NOMO-1 (cell line): ENCODE measurements at regions not wholly inside any gene's neighbourhood (a gene's known extent, or its start where the extent isn't known, plus 50 kb on each side); places are given as distances from the start of the nearest gene placed in this dataset.
"Not testable (repeated sequence)": the region's sequence is repeated elsewhere in the genome, so short reads cannot be mapped to it uniquely, and the experiment has no call there.

ENCODE experiments used
- DNase-seq, 2 experiments: peaks; one replicate each; lab custom pipeline; 2025; ENCODE audit not compliant: unreplicated experiment in 2 of 2; lab: John Stamatoyannopoulos, UW

DNA sequence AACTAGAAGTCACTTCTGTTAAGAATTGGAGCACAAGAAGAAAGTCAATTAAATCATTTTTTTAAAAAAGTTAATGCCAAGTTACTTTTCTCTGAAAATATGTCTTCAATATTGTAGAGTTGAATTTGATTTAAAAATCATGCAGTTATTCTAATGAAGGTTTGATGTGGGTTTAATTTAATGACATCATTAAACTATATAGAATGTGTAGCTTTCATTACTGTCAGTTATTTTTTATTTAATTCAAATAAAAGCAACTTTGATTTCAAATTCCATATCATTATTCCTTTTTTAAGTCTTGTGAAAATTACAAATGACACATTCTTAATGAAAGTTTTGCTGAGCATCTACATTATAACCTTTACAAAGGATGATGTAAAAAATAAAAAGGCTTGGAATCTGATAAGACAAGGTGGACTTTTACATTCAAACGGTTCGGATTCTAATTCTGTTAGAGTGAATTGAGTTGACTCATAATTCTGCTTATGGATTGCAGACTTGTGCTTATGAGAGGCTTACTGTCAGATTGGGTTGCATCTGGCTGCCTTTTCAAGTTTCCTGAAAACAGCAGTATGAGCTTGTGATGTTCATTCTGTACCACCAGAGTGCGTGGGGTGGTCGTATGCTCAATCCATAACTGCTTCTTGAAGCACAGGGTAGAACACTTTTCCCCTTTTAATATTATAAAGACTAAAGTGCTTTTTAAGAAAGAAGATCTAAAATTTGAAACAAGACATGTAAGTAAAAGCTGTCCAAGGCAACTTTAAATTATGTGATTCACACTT is 253.0 kb upstream of the ARRDC3 start:
- no peak for DNase-seq

DNA sequence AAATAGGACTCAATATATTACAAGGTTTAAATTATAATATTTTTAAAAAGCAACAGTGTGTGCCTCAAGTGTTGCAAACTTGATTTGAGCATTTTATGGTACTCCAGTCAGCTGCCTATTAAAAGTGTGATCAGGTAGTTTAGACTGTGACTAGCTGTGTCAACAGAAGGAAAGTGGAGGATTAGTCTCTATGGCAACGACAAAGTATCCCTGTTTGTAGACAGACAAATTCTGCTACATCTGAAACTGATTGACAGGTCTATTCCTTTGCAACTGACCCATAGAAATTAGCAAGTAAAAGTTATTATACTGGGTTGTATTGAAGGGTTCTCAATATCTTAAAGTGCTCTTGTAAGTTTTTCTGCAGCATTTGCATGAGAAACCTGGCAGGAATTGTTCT is 249.8 kb upstream of the ARRDC3 start:
- DNase-seq: no peak

DNA sequence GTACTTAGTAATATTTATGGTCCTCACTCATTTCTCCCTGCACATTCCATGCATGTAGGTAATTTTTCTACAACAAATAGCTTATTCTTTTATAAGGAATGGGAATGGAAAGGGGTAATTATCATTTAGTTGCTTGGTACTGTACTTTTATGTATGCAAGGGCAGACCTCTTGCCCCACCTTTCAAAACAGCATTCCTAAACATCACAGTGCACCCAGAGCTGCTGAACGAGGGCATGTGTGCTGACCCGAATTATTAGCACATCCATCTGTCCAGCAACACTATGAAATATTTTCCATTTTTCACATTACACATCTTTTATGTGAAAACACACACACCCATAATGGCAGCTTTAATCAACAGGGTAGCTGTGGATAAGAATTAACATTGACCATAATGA is 228.6 kb upstream of the ARRDC3 start:
- no peak for DNase-seq

DNA sequence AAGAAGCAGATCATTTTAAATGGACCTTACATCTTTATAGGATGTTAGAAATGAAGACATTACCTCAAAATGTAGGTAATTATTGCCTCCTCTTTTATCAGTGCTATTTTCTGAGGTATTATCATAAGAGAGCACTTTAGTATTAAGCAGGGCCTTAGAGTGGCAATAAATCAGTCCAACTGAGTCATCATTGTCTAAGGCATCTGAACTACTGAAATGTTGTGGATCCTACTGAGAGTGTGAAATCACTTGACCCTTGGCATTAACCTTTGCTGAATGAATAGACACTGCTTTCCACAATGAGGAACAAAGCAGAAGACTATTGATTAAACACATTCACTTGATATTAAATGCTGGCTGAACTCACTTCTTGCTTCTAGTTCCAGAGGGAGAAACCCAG is 224.6 kb upstream of the ARRDC3 start:
- DNase-seq: no peak

DNA sequence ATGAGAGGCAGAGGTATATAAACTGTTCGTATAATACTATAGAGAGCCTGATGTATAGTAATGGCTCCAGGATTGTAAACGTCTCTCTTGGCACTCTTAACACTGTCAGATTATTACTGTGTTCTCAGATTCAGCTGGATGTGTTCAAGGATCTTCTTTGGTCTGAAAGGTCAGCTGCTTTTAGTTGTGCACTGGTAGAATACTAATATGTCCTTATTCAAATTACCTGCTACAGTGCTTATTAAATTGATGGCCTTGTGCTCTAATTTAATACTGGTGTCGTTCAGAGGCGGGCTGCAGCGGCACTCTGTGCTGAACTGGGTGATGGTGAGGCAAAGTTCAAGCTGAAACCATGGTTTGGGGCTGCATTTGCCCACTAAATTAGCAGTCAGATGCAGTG is 216.7 kb upstream of the ARRDC3 start:
- no peak for DNase-seq

DNA sequence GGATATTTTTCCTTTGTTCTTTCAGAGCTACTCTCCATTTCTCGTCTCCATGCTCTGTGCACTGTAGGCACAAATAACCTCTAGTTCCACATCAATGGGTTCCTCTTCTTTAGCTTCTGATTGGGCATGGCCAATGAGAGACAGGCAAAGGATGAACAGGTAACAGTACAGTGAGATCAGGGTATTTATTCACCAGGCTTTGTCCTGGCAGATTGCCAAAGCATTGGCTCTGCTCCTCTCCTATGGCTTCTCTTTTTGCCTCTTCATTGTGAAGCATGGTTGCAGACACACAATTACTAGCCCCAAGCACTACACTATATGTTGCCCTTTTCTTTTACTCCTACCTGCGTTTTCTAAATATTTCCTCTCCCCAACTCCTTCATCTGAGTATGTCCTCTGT is 215.1 kb upstream of the ARRDC3 start:
- no peak for DNase-seq

DNA sequence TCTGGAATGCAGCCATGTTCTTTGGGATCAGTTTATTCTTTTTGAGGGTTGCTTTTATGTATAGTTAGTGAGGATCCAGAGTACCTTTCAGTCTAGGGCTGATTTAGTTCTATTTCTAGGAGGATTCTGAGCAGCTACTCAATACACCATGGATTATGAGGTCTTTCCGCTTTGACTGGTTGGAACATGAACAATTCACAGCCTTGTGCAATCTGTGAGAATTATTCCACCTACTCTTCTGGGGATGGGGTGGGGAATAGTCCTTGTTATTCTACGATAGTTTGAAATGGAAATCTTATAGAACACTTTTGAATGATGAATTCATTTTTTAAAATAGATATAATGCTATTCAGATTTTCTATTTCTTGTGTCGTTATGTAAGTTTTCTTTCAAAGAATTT is 212.3 kb upstream of the ARRDC3 start:
- no peak for DNase-seq

DNA sequence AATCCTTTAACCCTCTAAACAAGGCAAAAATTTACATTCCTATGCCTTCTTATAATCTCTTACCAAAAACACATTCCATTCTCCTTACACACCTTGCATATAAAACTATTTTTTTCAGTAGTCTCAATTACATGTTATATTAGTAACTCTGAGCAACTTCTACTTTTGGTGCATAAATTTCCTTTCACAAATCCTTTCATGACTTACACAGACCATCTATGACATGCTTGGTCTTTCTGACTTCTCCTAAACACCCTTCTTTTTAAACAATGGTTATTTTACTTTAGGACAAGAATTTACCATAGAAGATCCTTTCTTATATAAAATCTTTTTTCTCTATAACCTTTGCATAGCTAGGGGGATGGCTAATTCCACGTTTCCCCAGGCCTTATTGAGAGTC is 208.0 kb upstream of the ARRDC3 start:
- no peak for DNase-seq

DNA sequence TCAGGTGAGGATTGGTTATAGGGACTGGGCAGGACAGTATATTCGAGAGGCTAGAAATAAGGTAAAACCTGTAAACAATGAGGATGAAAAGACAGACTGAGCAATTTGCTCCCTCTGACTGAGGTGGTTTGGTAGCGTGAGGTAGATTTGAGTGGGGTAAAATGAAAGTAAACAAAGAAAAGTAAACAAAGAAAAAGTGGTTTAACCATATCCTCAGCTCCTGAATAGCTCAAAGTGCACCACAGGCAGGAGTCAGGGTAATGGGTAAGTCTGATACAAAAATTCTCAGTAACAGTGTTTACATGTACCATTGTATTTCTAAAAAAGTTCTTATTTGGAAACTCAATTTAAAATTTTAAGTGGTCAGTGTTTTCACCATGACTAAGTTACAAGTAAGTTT is 203.1 kb upstream of the ARRDC3 start:
- no peak for DNase-seq

DNA sequence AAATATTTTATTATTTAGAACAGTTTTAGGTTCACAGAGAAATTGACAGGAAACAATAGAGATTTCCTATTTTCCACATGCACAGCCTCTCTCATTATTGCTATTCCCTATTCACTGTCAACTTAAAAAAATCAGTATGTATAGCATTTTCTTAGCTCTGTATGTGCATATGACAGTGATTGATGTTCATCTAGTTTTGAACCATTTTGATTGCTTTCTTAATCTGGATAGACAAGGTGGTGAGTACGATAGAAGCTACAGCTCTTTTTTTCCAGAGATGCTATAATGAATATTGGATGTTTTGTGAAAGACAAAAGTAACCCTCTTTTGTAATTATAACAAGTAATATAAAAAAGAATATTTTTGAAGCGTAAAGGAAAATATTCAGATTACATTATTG is 201.2 kb upstream of the ARRDC3 start:
- DNase-seq: no peak

DNA sequence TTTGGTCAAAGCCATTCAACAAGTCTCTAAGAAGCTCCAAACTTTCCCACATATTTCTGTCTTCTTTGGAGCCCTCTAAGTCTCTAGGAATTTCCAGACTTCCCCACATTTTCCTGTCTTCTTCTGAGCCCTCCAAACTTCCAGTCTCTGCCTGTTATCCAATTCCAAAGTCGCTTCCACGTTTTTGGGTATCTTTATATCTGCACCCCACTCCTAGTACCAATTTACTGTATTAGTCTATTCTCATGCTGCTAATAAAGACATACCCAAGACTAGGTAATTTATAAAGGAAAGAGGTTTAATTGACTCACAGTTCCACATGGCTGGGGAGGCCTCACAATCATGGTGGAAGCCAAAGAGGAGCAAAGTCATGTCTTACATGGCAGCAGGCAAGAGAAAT is 182.9 kb upstream of the ARRDC3 start:
- DNase-seq: not testable (repeated sequence)

DNA sequence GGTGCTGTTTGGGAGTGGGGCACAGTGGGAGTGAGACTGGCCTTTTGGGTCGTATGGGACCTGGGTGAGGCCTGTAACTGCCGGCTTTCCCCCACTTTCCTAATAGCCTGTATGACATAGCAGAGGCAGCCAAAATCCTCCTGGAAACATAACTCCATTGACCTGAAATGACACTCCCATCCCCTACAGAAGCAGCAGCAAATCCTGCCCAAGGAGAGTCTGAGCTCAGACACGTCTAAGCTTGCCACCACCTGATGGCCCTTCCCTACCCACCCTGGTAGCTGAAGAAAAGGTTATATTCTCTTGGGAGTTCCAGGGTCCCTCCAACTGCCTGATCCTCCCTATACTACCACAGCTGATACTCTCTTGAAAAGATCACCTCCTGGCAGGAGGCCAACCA is 179.8 kb upstream of the ARRDC3 start:
- no peak for DNase-seq

DNA sequence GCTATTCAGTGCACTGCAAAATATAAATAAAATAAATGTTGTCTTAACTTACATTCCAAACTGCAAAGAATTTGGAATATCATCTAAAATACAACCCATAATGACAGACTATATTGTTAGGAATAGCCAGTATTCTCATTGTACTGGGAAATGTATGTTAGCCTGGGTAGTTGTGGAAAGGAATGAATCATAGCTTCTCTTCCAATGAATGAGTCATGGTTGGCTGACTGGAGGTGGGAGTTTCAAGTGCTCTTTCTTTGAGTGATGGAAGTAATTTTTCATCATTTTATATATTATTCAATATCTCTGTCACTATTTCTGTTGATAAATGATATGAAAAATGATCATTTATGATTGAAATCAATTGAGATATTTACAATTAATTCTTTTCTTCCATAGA is 158.6 kb upstream of the ARRDC3 start:
- no peak for DNase-seq

DNA sequence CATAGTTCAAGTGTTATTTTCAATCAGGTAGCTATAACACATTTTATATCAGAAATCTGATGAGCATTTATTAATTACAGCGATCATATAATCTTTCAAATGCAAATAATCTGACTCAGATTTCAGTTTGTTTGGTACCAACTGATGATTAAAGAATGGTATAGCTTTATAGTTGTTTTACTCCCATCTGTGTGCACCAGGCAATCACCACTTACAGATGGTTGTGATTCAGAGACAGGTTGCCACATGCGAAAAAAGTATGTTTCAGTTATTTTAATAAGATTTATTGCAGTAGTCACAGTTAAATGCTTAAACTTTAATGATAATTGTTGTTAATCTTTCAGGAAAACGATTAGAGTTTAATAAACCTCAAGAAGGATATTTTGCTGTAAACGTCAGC is 155.1 kb upstream of the ARRDC3 start:
- DNase-seq: no peak

DNA sequence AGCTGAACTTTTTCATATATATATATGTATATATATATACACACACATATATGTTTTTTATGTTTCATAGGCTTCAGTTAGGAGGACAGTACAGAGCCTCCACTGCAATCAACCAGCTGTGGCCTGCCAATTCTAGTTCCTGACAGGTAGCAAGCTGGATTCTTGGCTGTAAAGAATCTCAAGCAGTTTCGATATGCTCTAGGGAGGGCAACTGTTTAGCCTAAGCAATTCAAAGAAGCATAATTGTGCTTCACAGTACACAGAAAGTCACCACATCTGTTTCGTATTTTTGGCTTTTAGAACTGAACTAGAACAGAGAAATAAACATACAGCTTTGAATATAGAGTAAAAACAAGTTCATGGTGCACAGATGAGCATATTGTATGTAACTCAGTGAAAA is 152.4 kb upstream of the ARRDC3 start:
- no peak for DNase-seq

DNA sequence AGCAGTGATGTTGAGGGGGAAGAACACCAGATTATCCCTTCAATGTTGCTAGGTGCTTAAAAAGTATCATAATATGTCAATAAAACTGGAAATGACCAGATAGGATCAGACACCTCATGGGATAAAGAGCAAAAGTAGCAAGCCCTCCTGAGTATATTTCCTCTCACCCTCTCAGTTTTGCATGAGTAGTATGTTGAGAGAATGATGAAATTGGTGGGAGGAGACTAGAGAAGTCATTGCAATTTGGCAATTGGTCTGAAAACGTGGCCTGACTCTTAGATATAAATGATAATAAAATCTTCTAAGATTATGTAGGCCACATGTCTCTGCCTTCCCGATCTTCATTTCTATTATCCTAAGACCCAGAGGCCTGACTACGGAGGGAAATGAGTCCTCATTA is 151.2 kb upstream of the ARRDC3 start:
- DNase-seq: no peak

DNA sequence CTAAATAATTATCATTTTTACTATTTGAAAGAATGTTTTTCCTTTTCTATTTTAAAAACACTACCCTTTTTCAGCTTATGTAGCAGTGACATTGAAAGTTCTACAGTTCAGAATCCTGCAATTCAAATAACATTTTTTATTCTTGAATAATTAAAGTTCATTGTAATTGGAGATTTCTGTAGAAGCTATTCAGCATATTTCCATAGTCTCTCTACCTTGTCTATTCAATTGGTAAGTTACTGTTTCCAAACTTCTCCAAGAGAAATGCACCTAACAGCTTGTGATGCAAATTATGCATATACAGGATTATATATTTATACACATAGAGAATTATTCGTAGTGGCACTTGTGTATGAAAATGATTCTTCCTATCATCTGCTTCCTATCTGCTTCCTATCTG is 149.7 kb upstream of the ARRDC3 start:
- no peak for DNase-seq

DNA sequence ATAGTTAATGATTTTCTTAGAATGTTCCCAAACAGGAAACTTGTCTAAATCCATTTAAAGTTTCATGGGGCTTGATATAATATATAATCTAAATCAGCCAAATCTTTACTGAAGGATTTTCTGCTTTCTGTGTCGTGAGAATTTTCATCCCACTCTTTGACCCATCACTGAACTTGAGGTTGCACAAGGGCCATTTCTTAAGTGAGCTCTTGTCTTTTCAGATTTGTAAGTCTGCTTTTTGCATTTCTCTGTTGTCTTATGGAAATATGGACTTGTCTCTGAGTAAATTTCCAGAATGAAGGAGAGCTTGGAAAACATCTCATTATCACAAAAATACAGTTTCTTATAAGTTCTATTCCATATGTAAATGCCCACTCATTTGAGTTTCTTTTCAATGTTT is 149.2 kb upstream of the ARRDC3 start:
- no peak for DNase-seq

DNA sequence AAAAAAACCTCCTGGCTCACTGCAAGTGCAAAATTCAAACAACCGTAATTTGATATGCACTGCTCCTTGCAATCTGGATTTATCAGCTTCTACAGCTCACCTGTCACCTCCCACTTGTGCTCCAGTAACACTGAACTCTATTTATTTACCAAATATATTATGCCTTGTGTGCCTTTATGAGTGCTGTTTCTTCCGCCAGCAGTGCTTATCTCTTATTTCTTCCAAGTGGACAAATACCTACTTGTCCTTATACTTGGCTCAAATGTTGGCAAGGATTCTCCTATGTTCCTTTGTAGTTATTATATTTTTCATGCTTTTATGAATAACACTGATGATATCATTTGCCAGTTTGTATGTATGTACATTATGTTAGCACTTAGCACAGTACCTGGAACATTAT is 145.7 kb upstream of the ARRDC3 start:
- DNase-seq: no peak

DNA sequence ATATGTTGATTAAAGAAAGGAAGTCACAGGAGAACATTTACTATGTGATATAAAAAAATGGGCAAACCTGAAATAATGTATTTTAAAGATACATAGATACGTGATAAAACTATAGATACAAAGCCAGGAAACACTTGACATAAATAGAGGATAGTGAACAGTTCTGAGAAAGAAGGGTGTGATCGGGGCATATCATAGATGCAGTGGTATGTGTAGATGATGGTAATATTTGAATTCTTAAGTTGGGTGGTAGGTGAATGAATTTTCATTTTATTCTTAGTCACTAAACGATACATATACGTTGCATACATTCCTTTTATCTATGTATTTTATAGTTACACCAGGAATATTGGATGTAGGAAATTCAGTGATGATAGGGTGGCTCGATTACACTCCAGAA is 138.7 kb upstream of the ARRDC3 start:
- no peak for DNase-seq

DNA sequence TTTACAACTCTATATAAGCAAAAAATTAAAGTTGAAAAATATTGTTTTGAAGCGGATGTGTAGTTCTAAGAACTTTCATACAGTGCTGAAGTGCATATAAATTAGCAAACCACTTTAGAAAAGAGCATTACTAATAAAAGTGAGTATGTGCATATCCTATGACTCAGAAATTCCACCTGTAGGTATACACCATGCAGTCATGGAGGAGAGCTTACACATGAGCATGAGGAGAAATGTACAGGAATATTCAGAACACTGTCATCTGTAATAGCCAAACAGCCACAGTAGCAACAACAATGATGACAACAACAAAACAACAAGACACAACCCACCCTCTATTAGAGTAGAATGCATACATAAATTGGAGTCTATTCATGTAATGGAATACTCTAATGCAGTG is 138.2 kb upstream of the ARRDC3 start:
- no peak for DNase-seq

DNA sequence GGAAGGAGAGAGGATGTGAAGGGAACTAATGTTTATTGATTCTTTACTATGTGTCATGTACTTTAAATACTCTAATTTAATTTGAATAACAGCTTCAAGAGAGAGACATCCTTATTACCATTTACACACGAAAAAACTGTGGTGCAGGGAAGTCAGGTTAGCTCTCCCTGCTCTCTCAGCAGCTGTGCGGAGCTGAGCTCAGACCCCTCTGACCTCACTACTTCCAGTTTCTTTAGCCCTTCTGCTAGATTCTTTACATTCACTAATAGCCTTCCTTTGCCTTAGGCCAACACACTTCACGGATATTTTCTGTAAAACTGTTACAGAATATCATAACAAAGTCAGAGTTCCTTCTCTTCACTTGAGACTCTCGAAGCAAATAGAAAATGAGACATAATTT is 131.3 kb upstream of the ARRDC3 start:
- DNase-seq: no peak

DNA sequence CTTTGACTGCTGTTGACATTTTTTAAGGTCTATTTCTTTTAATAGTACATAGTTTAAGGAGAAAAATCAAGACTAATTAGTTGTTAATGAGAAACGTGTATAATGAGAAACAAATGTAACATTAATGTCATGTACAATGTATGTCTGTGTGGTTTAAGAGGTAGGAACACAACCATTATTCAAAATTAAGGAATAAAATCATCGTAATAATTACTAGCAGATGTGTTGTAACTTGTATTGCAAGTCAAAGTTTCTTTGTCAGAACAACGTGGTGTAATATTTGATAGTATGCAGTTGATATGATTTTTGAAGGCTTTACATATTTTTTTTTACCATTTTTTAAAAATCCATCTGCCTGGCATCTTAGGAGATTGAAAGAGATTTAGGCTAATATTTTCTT is 120.2 kb upstream of the ARRDC3 start:
- DNase-seq: no peak
